ENCODE measurements at regions not wholly inside any gene's neighbourhood (a gene's known extent, or its start where the extent isn't known, plus 50 kb on each side); places are given as distances from the start of the nearest gene placed in this dataset.

DNA sequence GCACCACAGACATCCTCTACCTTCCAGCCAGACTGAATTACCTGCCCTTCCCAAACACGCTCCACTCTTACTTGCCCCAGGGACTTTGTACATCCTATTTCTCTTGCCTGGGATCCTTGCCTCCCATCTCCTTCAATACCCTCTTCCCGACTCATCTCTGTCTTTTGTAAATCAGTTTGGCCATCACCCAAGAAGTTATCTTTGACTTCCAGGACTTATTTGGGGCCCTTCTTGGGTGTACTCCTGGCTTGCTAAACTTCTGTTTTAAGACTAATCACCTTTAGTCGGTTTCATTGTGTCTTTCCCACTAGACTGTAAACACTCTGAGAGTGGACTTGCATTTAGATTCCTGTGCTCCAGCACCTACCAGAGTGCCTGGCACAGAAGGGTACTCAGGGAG lies 545.6 kb downstream of the ACTL7B start:
- TF ChIP-seq BHLHE40 (IDR thresholded peaks at IDR 0.05; ENCODE audit: low read depth, low read length) (no peak), POLR2A (IDR thresholded peaks at IDR 0.05; ENCODE audit: low read depth, low read length) (no peak), SMC3 (IDR thresholded peaks at IDR 0.05; ENCODE audit: low read depth, low read length) (no peak), RAD21 (IDR thresholded peaks at IDR 0.05; ENCODE audit: low read length) (no peak), MAZ (IDR thresholded peaks at IDR 0.05; ENCODE audit: borderline replicate concordance, low read depth, low read length) (no peak), FOS (IDR thresholded peaks at IDR 0.05; ENCODE audit: low read depth, low read length) (no peak), RFX5 (IDR thresholded peaks at IDR 0.05; ENCODE audit: low read depth, low read length) (no peak), NFE2L2 (IDR thresholded peaks at IDR 0.05; ENCODE audit: low read depth, low read length) (no peak), MXI1 (IDR thresholded peaks at IDR 0.05; ENCODE audit: borderline replicate concordance, low read depth, low read length) (no peak), RCOR1 (IDR thresholded peaks at IDR 0.05; ENCODE audit: insufficient replicate concordance, low read length) (no peak), CEBPB (IDR thresholded peaks at IDR 0.05; ENCODE audit: low read depth, low read length) (no peak), MAFK (IDR thresholded peaks at IDR 0.05; ENCODE audit: low read depth, low read length) (no peak)
- TF ChIP-seq, protein P1, sequence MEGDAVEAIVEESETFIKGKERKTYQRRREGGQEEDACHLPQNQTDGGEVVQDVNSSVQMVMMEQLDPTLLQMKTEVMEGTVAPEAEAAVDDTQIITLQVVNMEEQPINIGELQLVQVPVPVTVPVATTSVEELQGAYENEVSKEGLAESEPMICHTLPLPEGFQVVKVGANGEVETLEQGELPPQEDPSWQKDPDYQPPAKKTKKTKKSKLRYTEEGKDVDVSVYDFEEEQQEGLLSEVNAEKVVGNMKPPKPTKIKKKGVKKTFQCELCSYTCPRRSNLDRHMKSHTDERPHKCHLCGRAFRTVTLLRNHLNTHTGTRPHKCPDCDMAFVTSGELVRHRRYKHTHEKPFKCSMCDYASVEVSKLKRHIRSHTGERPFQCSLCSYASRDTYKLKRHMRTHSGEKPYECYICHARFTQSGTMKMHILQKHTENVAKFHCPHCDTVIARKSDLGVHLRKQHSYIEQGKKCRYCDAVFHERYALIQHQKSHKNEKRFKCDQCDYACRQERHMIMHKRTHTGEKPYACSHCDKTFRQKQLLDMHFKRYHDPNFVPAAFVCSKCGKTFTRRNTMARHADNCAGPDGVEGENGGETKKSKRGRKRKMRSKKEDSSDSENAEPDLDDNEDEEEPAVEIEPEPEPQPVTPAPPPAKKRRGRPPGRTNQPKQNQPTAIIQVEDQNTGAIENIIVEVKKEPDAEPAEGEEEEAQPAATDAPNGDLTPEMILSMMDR (conservative IDR thresholded peaks at IDR 0.05; ENCODE audit: low read depth, low read length): no peak
